Stimulated activated naive CD8-positive, alpha-beta T cell treated with anti-CD3 and anti-CD28 coated beads, Interleukin-15, Interleukin-2, amounts not matched to agents 100 ng/mL and 50 ng/mL, for 24 hours (primary cell): ENCODE measurements at regions not wholly inside any gene's neighbourhood (a gene's known extent, or its start where the extent isn't known, plus 50 kb on each side); places are given as distances from the start of the nearest gene placed in this dataset.

Experiments
- H3K27ac Mint-ChIP-seq: one replicate; pipeline ENCODE4 v1.8.0; 2021; ENCODE audit warnings: mild to moderate bottlenecking, mixed read lengths
- H3K27me3 Mint-ChIP-seq: one replicate; pipeline ENCODE4 v1.8.0; 2021; ENCODE audit warnings: mixed read lengths
- H3K36me3 Mint-ChIP-seq: one replicate; pipeline ENCODE4 v1.8.0; 2021; ENCODE audit warnings: low read depth, mixed read lengths
- H3K4me1 Mint-ChIP-seq: one replicate; pipeline ENCODE4 v1.8.0; 2021; ENCODE audit warnings: low read depth, mixed read lengths
- H3K4me3 Mint-ChIP-seq: one replicate; pipeline ENCODE4 v1.8.0; 2021; ENCODE audit warnings: mild to moderate bottlenecking, mixed read lengths
- H3K9me3 Mint-ChIP-seq: one replicate; pipeline ENCODE4 v1.8.0; 2021; ENCODE audit warnings: mixed read lengths

GRCh38 chr18:73918816-73919215, 228.8 kb downstream of the FBXO15 start:
- peaks cover 11% of the 10 kb centered on the region for H3K27me3 Mint-ChIP-seq
- no peak overlapping the region for H3K27ac Mint-ChIP-seq
- H3K9me3 Mint-ChIP-seq = no peaks in the 10 kb centered on the region
- no peaks in the 10 kb centered on the region for H3K4me1 Mint-ChIP-seq
- no peaks in the 10 kb centered on the region for H3K36me3 Mint-ChIP-seq
- no peak overlapping the region for H3K4me3 Mint-ChIP-seq

GRCh38 chr18:73917046-73917445, 230.6 kb downstream of the FBXO15 start:
- Mint-ChIP-seq H3K4me3 (no peak overlapping the region), H3K27ac (no peak overlapping the region), H3K4me1 (no peaks in the 10 kb centered on the region), H3K27me3 (peaks cover 15% of the 10 kb centered on the region), H3K9me3 (no peaks in the 10 kb centered on the region), H3K36me3 (no peaks in the 10 kb centered on the region)

GRCh38 chr18:73913505-73913904, 234.1 kb downstream of the FBXO15 start:
- Mint-ChIP-seq H3K27me3 (peaks cover 18% of the 10 kb centered on the region), H3K4me1 (no peaks in the 10 kb centered on the region), H3K36me3 (no peaks in the 10 kb centered on the region), H3K9me3 (no peaks in the 10 kb centered on the region), H3K4me3 (no peak overlapping the region), H3K27ac (no peak overlapping the region)

- Mint-ChIP-seq H3K4me1 (no peaks in the 10 kb centered on the region), H3K36me3 (no peaks in the 10 kb centered on the region), H3K9me3 (no peaks in the 10 kb centered on the region), H3K27ac (no peak overlapping the region), H3K4me3 (no peak overlapping the region), H3K27me3 (peaks cover 28% of the 10 kb centered on the region)
Measured at GRCh38 chr18:73908323-73908722, 239.3 kb downstream of the FBXO15 start.

- Mint-ChIP-seq H3K4me3 (no peak overlapping the region), H3K36me3 (no peaks in the 10 kb centered on the region), H3K27me3 (peaks cover 11% of the 10 kb centered on the region), H3K27ac (no peak overlapping the region), H3K9me3 (no peaks in the 10 kb centered on the region), H3K4me1 (no peaks in the 10 kb centered on the region)
Measured at GRCh38 chr18:73901566-73901965, 246.1 kb downstream of the FBXO15 start.

GRCh38 chr18:73901151-73901550, 246.5 kb downstream of the FBXO15 start:
- Mint-ChIP-seq H3K27me3 (peaks cover 8% of the 10 kb centered on the region), H3K4me1 (no peaks in the 10 kb centered on the region), H3K9me3 (no peaks in the 10 kb centered on the region), H3K27ac (no peak overlapping the region), H3K36me3 (no peaks in the 10 kb centered on the region), H3K4me3 (no peak overlapping the region)

GRCh38 chr18:73900106-73900835, 247.4 kb downstream of the FBXO15 start:
- H3K36me3 Mint-ChIP-seq = no peaks in the 10 kb centered on the region
- no peaks in the 10 kb centered on the region for H3K9me3 Mint-ChIP-seq
- no peak overlapping the region for H3K4me3 Mint-ChIP-seq
- peaks cover 8% of the 10 kb centered on the region for H3K27me3 Mint-ChIP-seq
- H3K4me1 Mint-ChIP-seq = no peaks in the 10 kb centered on the region
- H3K27ac Mint-ChIP-seq = no peak overlapping the region

GRCh38 chr18:73897517-73897916, 250.1 kb downstream of the FBXO15 start:
- no peaks in the 10 kb centered on the region for H3K36me3 Mint-ChIP-seq
- no peak overlapping the region for H3K4me3 Mint-ChIP-seq
- H3K27me3 Mint-ChIP-seq = peaks cover 13% of the 10 kb centered on the region
- no peaks in the 10 kb centered on the region for H3K4me1 Mint-ChIP-seq
- H3K27ac Mint-ChIP-seq = no peak overlapping the region
- H3K9me3 Mint-ChIP-seq = no peaks in the 10 kb centered on the region

GRCh38 chr18:73896685-73897084, 250.9 kb downstream of the FBXO15 start:
- H3K27ac Mint-ChIP-seq = no peak overlapping the region
- H3K9me3 Mint-ChIP-seq = no peaks in the 10 kb centered on the region
- H3K4me3 Mint-ChIP-seq = no peak overlapping the region
- H3K27me3 Mint-ChIP-seq = peaks cover 15% of the 10 kb centered on the region
- H3K4me1 Mint-ChIP-seq = no peaks in the 10 kb centered on the region
- no peaks in the 10 kb centered on the region for H3K36me3 Mint-ChIP-seq

- Mint-ChIP-seq H3K36me3 (no peaks in the 10 kb centered on the region), H3K4me3 (no peak overlapping the region), H3K27me3 (peaks cover 15% of the 10 kb centered on the region), H3K4me1 (no peaks in the 10 kb centered on the region), H3K9me3 (no peaks in the 10 kb centered on the region), H3K27ac (no peak overlapping the region)
Measured at GRCh38 chr18:73895701-73896100, 251.9 kb downstream of the FBXO15 start.

- Mint-ChIP-seq H3K27ac (no peak overlapping the region), H3K36me3 (no peaks in the 10 kb centered on the region), H3K27me3 (peaks cover 15% of the 10 kb centered on the region), H3K9me3 (no peaks in the 10 kb centered on the region), H3K4me1 (no peaks in the 10 kb centered on the region), H3K4me3 (no peak overlapping the region)
Measured at GRCh38 chr18:73893880-73894279, 253.8 kb downstream of the FBXO15 start.

GRCh38 chr18:73891572-73892421, 255.8 kb downstream of the FBXO15 start:
- Mint-ChIP-seq H3K27ac (no peak overlapping the region), H3K4me1 (no peaks in the 10 kb centered on the region), H3K9me3 (no peaks in the 10 kb centered on the region), H3K27me3 (peaks cover 7% of the 10 kb centered on the region), H3K36me3 (no peaks in the 10 kb centered on the region), H3K4me3 (no peak overlapping the region)

- H3K4me1 Mint-ChIP-seq = no peaks in the 10 kb centered on the region
- H3K4me3 Mint-ChIP-seq = no peak overlapping the region
- H3K9me3 Mint-ChIP-seq = no peaks in the 10 kb centered on the region
- H3K27me3 Mint-ChIP-seq = peaks cover 10% of the 10 kb centered on the region
- H3K36me3 Mint-ChIP-seq = no peaks in the 10 kb centered on the region
- no peak overlapping the region for H3K27ac Mint-ChIP-seq
Measured at GRCh38 chr18:73888565-73888964, 259.1 kb downstream of the FBXO15 start.

GRCh38 chr18:73887801-73888200, 259.8 kb downstream of the FBXO15 start:
- Mint-ChIP-seq H3K4me1 (no peaks in the 10 kb centered on the region), H3K27ac (no peak overlapping the region), H3K36me3 (no peaks in the 10 kb centered on the region), H3K4me3 (no peak overlapping the region), H3K27me3 (peaks cover 8% of the 10 kb centered on the region), H3K9me3 (no peaks in the 10 kb centered on the region)

GRCh38 chr18:73884868-73885267, 262.8 kb downstream of the FBXO15 start:
- no peaks in the 10 kb centered on the region for H3K4me1 Mint-ChIP-seq
- H3K9me3 Mint-ChIP-seq = no peaks in the 10 kb centered on the region
- H3K27ac Mint-ChIP-seq = no peak overlapping the region
- H3K4me3 Mint-ChIP-seq = no peak overlapping the region
- H3K36me3 Mint-ChIP-seq = no peaks in the 10 kb centered on the region
- H3K27me3 Mint-ChIP-seq = peaks cover 3% of the 10 kb centered on the region
